ENCODE measurements at regions not wholly inside any gene's neighbourhood (a gene's known extent, or its start where the extent isn't known, plus 50 kb on each side); places are given as distances from the start of the nearest gene placed in this dataset.

GRCh38 chr21:40947713-40948112 lies 100.8 kb upstream of the DSCAM start:
- DNase-seq = no peak
- TF ChIP-seq POLR2A (IDR thresholded peaks at IDR 0.05; ENCODE audit: low read length) = no peak
- no peak for TF ChIP-seq GATA1 (IDR thresholded peaks at IDR 0.05; ENCODE audit: low read depth, low read length)

GRCh38 chr21:40950970-40951369 lies 104.0 kb upstream of the DSCAM start:
- DNase-seq = no peak
- TF ChIP-seq GATA1 (IDR thresholded peaks at IDR 0.05; ENCODE audit: low read depth, low read length) = no peak
- TF ChIP-seq POLR2A (IDR thresholded peaks at IDR 0.05; ENCODE audit: low read length) = no peak

GRCh38 chr21:40952551-40953323 lies 105.8 kb upstream of the DSCAM start:
- DNase-seq = no peak
- TF ChIP-seq GATA1 (IDR thresholded peaks at IDR 0.05; ENCODE audit: low read depth, low read length) (no peak), POLR2A (IDR thresholded peaks at IDR 0.05; ENCODE audit: low read length) (no peak)

- TF ChIP-seq POLR2A (IDR thresholded peaks at IDR 0.05; ENCODE audit: low read length) = no peak
- TF ChIP-seq GATA1 (IDR thresholded peaks at IDR 0.05; ENCODE audit: low read depth, low read length) = no peak
- no peak for DNase-seq
Measured at GRCh38 chr21:40964691-40965090, 117.7 kb upstream of the DSCAM start.

- no peak for TF ChIP-seq POLR2A (IDR thresholded peaks at IDR 0.05; ENCODE audit: low read length)
- no peak for TF ChIP-seq GATA1 (IDR thresholded peaks at IDR 0.05; ENCODE audit: low read depth, low read length)
- DNase-seq = no peak
Measured at GRCh38 chr21:40967771-40968170, 120.8 kb upstream of the DSCAM start.

- no peak for DNase-seq
- TF ChIP-seq GATA1 (IDR thresholded peaks at IDR 0.05; ENCODE audit: low read depth, low read length) (no peak), POLR2A (IDR thresholded peaks at IDR 0.05; ENCODE audit: low read length) (no peak)
Measured at GRCh38 chr21:40972151-40972550, 125.2 kb upstream of the DSCAM start.

- no peak for DNase-seq
- TF ChIP-seq POLR2A (IDR thresholded peaks at IDR 0.05; ENCODE audit: low read length) = no peak
- no peak for TF ChIP-seq GATA1 (IDR thresholded peaks at IDR 0.05; ENCODE audit: low read depth, low read length)
Measured at GRCh38 chr21:40976198-40977109, 129.5 kb upstream of the DSCAM start.

GRCh38 chr21:40985370-40985769 lies 138.4 kb upstream of the DSCAM start:
- TF ChIP-seq GATA1 (IDR thresholded peaks at IDR 0.05; ENCODE audit: low read depth, low read length) (no peak), POLR2A (IDR thresholded peaks at IDR 0.05; ENCODE audit: low read length) (no peak)
- no peak for DNase-seq

- TF ChIP-seq POLR2A (IDR thresholded peaks at IDR 0.05; ENCODE audit: low read length) = no peak
- no peak for DNase-seq
Measured at GRCh38 chr21:40990366-40990765, 143.4 kb upstream of the DSCAM start.

GRCh38 chr21:40997831-40998230 lies 150.9 kb upstream of the DSCAM start:
- no peak for TF ChIP-seq GATA1 (IDR thresholded peaks at IDR 0.05; ENCODE audit: low read depth, low read length)
- TF ChIP-seq POLR2A (IDR thresholded peaks at IDR 0.05; ENCODE audit: low read length) = no peak

GRCh38 chr21:41000838-41001237 lies 153.9 kb upstream of the DSCAM start:
- no peak for TF ChIP-seq GATA1 (IDR thresholded peaks at IDR 0.05; ENCODE audit: low read depth, low read length)
- TF ChIP-seq POLR2A (IDR thresholded peaks at IDR 0.05; ENCODE audit: low read length) = no peak
- DNase-seq = no peak

More at GRCh38 chr21:40997831-40998230, 150.9 kb upstream of the DSCAM start:
- DNase-seq = no peak

- TF ChIP-seq GATA1 (IDR thresholded peaks at IDR 0.05; ENCODE audit: low read depth, low read length) (no peak), POLR2A (IDR thresholded peaks at IDR 0.05; ENCODE audit: low read length) (no peak)
Measured at GRCh38 chr21:41006636-41007035, 159.7 kb upstream of the DSCAM start.

GRCh38 chr21:41008351-41008750 lies 159.6 kb upstream of the BACE2 start:
- TF ChIP-seq GATA1 (IDR thresholded peaks at IDR 0.05; ENCODE audit: low read depth, low read length) = no peak
- no peak for TF ChIP-seq POLR2A (IDR thresholded peaks at IDR 0.05; ENCODE audit: low read length)
- no peak for DNase-seq

More at GRCh38 chr21:41006636-41007035, 159.7 kb upstream of the DSCAM start:
- DNase-seq = no peak

- DNase-seq = no peak
- TF ChIP-seq GATA1 (IDR thresholded peaks at IDR 0.05; ENCODE audit: low read depth, low read length) (no peak), POLR2A (IDR thresholded peaks at IDR 0.05; ENCODE audit: low read length) (no peak)
Measured at GRCh38 chr21:41008974-41009373, 159.0 kb upstream of the BACE2 start.

Data from erythroblast (primary cell).